HK-2 (cell line): ENCODE measurements at regions not wholly inside any gene's neighbourhood (a gene's known extent, or its start where the extent isn't known, plus 50 kb on each side); places are given as distances from the start of the nearest gene placed in this dataset.
"Not testable (repeated sequence)": the region's sequence is repeated elsewhere in the genome, so short reads cannot be mapped to it uniquely, and the experiment has no call there.

ENCODE experiments used
- DNase-seq: peaks from one replicate; pipeline ENCODE4 v3.0.0-alpha.2; 2018; ENCODE audit not compliant: unreplicated experiment

DNA sequence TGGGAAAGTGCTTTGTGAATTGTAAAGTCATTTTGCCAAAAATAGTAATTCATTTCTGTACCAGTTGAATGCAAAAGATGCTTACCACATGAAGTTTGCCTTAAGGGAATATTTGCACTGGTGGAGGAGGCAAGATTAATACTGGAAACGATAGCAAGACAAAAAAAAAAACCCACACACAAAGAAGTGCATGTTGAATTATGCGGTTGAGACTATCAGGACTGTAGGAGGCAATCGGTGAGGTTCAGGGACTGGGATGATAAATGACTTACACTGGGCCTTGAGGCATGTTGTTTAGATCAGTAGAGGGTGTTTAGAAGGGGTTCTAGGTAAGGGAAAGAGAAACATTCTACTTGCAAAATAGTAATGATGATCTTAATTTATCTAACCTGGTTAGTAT, 142.2 kb upstream of the HMGA2 start:
- no peak for DNase-seq

DNA sequence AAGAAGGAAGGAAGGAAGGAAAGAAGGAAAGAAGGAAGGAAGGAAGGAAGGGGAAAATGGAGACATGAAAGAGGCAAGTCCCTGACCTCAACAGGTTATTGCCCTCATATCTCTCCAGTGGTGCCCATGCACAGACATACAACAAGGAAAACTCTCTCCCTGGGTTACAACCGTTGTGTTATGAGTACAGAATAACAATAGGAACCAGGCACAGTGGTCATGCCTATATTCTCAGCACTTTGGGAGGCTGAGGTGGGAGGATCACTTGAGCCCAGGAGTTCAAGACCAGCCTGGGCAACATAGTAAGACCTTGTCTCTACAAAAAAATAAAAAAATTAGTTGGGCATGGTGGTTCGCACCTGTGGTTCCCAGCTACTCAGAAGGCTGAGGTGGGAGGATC, 139.4 kb upstream of the HMGA2 start:
- DNase-seq: no peak

DNA sequence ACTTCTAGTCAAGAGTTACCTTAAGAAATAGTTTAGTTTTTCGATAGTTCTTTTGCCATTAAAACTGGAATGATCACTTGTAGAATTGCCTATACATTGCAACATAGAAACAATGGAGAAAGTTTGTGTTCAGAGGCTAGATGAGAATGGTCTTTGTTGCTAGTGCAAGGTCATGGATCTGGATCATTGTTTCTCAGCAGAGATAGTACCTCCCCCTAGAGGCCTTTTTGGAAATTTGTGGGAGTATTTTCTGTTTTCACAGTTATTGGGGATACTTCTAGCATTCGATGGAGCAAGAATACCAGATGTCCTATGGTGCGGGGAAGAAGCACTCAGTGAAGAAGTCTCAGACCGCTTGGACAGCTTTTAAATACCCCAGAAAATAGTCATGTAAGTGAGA, 138.8 kb upstream of the HMGA2 start:
- DNase-seq: no peak

DNA sequence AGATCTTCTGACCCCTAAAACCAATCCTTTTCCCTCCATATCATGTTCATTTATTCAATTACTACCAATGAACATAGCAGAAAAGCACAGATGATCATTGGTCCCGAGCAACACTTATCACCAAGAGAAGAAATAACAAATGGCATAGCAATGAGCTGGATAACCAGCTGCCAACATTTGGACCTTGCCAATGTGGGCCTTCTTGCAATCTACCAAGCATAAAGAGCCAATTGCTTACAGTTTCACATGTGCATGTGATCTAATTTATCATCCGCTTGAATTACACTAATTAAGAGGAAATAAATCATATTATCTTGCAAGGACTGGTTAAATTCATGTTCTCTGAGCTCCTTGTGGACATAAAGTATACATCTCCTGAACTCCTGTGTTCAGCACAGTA, 134.8 kb upstream of the HMGA2 start:
- DNase-seq: no peak

DNA sequence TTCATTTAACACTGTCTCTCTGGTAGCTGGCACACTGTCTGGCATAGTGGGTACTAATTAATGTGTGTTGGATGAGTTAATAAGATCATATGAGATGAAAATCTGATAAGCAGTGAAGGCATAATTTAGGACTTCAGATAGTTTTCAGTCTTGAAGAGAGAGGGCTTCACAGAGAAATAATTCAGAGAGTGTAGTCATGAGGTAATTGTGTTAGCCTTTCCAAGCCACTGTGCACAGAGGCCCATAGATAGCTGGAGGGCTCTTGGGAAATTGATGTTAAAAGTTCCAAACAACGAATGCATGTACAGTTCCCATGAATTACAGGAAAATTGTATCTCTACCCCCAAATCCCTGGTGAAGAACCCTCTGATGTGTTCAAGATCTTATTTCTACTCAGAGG, 133.8 kb upstream of the HMGA2 start:
- DNase-seq: no peak

DNA sequence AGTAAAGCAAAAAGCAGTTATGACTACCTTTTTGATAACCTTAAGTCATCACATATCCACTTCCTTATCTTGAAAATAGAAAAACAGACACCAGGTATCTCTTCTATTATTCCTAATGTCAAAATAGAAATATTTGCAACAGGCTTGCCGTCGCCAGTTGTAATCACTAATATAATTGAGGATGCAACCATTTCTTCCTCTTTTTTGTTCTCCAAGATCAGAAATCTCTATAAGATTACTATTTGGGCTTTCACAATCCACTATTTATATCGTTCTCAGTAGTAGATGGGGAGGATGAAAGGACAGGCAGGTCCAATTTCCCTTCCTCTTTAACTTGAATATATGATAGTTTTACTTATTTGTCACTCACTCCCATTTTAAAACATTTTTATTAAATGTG, 130.2 kb upstream of the HMGA2 start:
- no peak for DNase-seq

DNA sequence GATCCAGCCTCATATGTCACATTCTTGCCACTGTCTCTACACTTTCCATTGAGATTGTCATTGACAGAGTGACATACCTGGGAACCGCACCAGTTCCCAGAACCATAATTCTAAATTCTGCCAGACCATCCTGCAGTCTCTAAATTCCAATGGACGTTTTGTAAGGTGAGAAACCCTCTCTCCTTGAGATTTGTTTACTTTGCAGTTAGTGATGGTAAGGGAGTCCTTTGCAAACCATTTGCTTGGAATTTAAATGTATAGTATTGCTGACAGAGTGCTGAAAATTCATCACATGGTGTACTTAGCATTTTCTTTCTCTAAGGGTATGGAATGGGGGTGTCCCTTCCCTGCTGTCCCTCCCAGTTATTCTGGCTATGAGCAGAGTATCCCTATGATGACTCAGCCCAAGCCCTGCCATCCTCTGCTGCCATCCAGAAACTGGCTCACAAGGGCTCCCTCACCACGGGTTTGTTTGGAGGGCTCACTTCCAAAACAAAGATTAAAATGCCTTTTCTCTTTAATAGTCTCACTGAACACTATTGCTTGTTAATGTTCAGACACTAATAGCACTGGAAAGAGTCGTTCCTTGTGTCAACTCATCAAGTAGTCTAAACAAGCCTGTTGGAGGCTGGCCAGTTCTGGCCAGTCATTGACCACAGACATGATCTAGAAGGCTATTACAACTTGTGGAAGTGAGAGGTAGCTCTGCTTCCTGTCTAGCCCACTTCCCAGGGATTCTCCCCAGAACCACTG, 129.0 kb upstream of the HMGA2 start:
- DNase-seq: peak; percentile 87

DNA sequence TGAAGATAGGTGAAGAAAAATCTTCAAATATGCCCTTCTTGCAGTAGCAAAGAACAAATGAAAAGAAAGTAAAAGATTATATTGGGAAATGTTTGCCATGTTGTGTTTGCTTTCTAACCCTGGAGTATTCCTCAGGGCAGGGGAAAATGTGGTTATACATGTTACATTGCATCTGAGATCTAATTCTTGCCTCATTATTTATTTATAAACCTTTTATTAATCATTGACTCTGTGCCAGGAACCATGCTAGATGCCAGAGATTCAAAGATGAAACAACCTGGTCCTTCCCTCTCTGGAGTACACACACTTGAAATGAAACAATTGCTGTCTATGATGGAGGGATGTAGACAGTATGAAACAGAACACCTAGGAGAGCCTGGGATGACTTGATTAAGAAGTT, 128.1 kb upstream of the HMGA2 start:
- no peak for DNase-seq

DNA sequence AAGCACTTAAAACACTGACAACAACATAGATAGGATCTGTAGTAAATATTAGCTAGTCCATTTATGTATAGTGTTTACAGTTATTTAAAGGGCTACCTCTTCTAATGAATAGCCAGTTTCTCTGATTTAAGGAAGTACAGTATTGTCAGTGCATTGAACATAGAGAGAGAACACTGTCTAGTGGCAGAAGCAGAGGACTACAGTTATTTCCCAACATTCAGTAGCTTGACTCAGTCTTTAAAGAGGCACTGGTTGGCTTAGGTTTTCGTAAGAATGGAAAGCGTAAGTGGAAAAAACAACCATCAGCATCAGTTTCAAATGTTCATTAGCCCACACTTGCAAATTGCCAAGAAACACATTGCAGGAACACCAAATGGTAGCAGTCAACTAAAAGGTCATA, 125.0 kb upstream of the HMGA2 start:
- DNase-seq: no peak

DNA sequence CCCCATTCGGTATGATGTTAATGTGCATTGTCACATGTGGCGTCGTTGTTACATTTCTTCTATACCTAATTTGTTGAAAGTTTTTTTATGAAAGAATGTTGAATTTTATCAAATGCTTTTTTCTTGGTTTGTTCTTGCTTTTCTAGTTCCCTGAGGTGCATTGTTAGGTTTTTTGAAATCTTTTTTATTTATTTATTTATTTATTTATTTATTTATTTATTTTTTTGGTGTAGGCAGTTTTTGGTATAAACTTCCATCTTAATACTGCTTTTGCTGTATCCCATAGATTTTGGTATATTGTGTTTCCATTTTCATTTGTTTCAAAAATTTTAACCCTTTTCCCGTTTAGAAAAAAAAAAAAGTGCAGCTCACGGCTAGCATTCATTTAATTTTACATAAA, 121.1 kb upstream of the HMGA2 start:
- DNase-seq: no peak

DNA sequence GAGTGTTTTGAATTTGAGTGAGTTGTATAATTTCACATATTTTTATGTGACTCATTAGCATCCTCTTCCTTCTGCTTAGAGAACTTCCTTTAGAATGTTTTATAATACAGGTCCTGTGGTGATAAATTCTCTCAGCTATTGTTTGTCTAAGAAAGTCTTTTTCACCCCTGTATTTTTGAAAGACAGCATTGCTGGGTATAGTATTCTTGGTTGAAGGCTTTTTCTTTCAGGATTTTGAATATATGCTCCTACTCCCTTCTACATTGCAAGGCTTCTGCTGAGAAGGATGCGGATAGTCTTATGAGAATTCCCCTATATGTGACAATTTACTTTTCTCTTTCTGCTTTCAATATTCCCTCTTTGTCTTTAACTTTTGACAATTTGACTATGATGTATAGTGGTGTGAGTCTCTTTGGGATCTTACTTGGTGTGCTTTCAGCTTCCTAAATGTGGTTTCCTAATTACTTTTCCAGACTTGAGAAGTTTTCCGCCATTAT, 118.9 kb upstream of the HMGA2 start:
- DNase-seq: no peak

DNA sequence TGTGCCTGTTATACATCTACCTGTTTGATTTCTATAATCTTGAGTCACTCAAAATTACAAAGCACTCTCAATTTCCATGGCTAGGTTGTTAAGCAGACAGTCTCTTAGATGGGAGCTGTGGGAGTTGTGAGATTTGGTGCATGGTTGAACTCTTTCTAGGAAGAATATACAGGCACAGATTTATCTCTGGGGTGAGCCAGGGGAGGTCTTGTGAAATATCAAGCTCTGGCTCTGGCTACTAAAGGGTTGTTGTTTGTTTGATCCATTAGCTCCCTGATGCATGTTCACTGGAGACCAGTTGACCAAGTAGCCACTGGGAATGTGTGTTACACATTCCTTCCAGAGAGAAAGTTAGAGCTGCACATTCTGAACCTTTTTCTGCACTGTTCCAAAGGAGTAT, 117.2 kb upstream of the HMGA2 start:
- no peak for DNase-seq

DNA sequence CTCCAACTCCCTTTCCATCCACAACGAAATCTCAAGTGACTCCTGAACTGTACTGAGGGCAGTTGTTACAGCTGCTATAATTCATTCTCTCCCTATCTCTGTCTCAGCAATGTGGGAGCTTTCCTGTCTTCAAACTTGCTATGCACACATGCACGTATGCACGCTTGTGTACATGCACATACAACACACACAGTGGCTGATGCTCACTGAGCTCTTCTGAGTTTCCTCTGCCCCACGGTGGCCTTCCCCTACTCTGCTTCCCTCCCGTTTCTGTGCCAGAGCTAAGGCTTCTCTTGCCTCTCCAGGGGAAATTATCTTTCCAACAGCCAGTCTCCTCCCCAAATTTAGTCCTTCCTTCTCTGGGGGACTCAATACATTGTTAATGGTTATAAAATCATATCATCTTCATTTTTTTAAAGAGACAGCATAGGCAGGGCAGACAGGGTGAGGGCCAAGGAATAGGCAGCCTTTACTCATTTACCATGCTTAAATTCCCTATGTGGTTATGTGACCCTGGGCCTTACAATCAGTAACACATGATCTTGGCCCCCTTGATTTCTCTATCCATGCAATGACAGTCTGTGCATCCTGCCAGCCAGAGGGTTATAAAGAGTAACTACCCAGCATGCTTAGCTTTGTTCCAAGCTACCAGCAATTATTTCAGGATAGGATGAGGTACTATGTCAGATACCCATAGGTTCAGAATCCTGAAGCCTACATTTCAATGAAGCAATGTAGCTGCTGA, 111.9 kb upstream of the HMGA2 start:
- no peak for DNase-seq

DNA sequence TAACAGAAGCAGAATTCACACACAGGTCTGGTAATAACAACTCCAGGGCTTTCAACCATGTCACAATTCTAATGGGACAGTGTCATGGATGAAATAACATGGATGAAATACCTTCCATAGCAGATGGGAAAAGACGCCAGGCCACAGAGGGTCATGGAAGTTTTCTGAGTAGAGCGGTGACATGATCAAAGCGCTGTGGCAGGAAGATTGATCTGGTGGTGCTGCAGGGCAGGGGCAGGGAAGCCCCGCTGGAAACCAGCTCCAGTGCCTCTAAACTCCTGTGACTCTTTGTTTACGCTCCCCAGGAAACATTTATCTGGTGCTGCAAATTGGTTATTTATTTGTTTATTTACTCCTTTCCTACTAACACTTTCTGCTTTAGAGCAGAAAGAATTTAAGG, 108.3 kb upstream of the HMGA2 start:
- no peak for DNase-seq

DNA sequence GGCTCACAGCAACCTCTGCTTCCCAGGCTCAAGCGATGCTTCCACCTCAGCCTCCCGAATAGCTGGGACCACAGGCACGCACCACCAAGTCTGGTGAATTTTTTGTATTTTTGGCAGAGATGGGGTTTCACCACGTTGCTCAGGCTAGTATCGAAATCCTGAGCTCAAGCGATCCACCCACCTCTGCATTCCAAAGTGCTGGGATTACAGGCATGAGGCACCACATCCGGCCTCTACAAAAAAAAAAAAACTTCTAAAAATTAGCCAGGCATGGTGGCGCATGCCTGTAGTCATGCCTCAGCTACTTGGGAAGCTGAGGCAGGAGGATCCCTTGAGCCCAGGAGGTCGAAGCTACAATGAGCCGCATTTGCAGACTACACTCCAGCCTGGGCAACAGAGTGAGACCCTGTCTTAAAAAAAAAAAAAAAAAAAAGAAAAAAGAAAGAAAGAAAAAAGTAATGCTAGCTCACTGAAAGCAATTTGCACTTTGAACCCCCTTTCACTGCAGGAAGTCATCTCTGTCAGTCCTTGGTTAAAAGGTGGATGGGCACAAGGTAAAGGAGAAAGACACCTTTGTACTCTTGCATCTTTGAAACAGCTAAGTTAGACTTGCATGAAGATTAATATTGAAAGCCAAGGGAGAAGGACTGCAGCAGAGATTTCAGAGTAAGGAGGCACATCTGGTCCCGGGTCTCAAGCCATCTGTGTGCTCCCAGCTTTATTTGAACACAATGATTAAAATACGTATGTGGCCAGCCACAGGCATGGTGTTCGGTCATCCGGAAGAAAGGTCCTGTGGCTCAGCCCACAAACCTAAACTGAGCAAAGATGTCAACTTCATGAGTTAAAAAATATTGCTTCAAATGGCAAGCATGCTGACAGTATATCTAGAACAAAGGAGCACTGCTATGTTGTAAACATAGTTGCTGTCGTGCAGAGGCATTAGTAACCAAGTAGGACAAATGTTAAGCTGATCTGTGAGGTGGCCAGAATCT, 103.8 kb upstream of the HMGA2 start:
- peak; percentile 77 for DNase-seq

DNA sequence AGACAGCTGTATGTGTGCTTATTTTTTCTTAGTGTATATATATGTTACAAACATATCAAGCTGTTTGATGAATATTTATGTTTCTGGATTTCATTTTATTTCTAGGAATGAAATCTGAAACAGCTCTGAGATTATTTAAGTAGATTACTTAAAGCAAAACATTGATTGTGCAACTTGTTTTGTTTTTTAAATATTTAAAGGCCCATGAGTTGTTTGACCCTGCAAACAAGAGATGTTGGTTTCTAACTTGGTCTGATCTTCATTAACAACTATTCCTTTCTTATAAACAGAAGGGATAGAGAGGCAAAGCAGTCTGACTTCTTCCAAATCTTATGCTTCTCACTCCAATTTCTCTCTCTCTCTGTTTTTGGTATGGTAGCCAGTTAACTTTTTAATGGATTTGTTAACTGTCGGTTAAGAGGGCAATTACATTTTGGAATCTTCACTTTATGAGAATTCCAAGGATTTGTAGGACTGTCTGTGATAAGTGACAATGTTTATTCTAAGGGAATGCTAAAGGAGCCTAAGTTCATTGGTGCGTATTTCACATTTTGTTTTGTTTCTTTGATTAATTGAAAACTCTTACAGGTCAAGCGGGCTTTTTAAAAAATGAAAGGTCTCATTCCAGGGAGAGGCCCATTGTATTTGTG, 102.6 kb upstream of the HMGA2 start:
- no peak for DNase-seq

DNA sequence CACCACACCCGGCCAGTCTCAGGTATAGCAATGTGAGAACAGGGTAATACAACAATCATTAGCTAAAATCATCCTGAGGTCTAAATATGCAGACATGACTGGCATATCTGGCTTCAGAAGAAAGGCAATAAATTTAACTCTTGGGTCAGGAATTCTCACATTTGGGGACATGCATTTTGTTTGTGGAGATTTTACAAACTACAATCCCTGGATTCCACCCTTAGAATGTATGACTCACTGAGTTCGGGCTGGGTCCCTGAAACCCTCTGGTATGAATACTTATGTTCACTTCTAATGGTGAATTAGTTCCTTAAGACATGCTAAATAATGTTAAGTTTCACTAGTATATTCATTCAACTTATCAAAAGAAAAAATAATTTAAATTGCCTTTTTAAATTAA, 98.9 kb upstream of the HMGA2 start:
- no peak for DNase-seq

DNA sequence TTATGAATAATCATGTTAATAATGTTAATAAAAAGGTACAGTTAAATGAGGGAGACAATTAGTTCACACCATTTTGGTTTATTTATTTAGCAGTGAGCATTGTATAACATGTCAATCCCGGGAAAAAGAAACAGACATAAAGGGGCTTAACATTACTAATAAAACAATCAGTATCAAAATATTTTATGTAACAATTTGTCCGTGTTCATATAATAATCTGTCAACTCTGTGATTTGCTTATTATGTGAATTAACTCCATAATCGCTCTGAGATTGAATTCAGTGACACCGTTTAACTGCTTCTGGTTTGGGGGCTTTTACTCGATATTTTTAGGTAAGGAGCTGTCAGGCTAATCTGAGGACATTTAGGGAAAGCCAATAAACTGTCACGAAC, 95.8 kb upstream of the HMGA2 start:
- DNase-seq: no peak

DNA sequence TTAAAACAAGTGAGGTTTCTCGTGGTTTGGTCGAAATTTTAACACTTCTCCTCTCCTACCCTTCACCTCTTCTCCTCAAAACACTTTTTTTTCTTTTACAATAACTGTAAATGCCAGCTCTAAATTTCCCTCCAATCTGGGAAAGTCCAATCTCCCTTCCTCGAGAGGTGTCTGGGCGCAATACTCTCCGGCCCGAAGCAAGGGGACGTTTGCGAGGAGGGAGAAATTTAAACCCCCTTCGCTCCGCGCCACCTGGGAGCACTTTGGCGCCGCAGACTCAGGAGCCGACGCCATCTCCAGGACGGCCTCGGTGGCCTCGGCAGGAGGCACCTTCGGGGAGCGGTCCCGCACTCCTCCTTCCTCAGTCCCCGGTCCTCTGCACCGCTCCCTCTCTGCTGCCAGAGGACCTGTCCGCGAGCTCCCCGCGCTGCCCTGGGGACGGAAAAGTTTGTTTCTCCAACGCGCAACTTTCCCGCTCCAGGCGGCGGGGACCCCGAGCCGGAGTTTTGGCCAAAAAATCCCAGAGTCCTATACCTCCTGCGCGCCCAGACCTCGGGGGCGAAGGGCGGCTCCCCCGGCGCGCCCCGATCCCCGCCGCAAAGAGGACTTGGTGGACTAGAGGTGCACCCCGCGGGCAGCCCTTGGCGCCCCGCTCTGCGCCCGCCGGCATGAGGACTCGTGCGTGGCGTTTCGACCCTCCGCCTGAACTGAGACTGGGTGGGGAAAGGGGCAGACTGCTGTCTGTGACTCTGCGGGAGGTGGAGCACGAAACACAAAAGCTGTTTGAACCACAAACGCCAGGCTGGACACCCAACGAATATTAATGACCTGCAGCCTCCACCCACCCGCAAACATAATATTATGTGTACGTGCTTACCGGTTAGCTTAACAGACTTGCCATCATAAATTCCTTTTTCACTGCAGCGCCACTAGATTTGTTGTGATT, 95.2 kb upstream of the HMGA2 start:
- peak; percentile 26 for DNase-seq

DNA sequence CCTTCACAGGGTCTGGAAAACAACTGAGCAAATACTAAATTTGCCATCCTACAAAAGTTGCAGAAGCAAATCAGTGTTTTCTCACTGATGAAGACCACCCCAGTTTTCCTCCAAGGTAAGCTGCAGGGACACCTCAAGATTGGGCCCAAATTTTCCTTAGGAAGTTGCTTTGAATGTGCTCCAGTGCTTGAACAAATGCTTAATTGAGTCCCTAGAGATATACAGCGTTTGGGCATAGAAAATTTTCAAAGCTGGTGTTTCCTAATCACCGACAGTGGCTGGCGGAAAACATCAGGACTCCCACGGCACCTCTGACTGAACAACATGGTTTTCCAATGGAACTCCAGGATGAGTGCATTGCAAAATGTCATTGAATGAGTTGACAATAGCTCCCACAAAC, 92.5 kb upstream of the HMGA2 start:
- no peak for DNase-seq

DNA sequence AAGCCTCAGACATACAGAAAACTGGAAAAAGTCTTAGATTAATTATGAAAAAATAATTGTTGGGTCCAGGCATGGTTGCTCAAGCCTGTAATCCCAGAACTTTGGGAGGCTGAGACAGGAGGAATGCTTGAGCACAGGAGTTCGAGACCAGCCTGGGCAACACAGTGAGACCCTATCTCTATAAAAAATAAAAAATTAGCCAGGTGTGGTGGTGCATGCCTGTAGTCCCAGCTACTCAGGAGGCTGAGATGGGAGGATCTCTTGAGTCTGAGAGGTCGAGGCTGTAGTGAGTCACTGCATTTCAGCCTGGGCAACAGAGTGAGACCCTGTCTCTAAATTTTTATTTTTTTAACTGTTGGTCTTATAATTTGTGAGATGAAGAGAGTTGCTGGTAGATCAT, 90.6 kb upstream of the HMGA2 start:
- not testable (repeated sequence) for DNase-seq
